ENCODE measurements at regions not wholly inside any gene's neighbourhood (a gene's known extent, or its start where the extent isn't known, plus 50 kb on each side); places are given as distances from the start of the nearest gene placed in this dataset.
A peak's percentile ranks its signal among the peaks of the same experiment; 100 is the strongest.

DNA sequence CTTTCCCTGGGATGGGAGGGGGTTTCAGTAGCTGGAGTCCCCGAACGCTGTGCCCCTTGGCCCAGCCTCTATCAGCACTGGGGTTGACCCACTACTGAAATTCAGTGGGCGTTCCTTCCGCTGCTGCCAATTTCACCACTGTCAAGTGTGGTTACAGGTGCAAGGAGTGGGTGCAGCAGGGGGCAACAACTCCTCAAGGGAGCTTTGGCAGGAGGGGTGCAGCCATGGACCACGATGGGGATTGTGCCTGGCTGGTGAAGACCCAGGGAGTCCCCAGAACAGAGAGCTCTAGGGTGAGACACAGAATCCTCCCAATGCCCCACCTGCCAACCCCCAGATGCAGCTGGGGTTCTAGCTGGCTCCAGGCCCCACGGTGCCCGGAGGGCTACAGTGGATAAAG, 123.5 kb upstream of the SDK2 start:
- Mint-ChIP-seq H3K27ac (no peak overlapping the region), H3K27me3 (ENCODE audit: insufficient read depth, low read depth) (peaks cover 8% of the 10 kb centered on the region), H3K4me3 (no peak overlapping the region), H3K36me3 (no peaks in the 10 kb centered on the region), H3K9me3 (no peaks in the 10 kb centered on the region), H3K4me1 (peaks cover 8% of the 10 kb centered on the region)
- Histone ChIP-seq H3K9ac (no peak overlapping the region), H3K27me3 (no peaks in the 10 kb centered on the region), H3K4me1 (peaks cover 5% of the 10 kb centered on the region), H4K20me1 (ENCODE audit: low read depth) (no peaks in the 10 kb centered on the region), H3K9me3 (ENCODE audit: low read depth) (no peaks in the 10 kb centered on the region), H3K27ac (no peak overlapping the region), H2AFZ (replicated peaks) (no peak overlapping the region), H3K36me3 (no peaks in the 10 kb centered on the region), H3K4me3 (no peak overlapping the region), H3K4me2 (no peak overlapping the region), H3K79me2 (ENCODE audit: low read depth) (no peaks in the 10 kb centered on the region), H3F3A (ENCODE audit: low read depth) (no peaks in the 10 kb centered on the region)
- TF ChIP-seq EZH2 (IDR thresholded peaks at IDR 0.05) (no peak), EZH2phosphoT487 (IDR thresholded peaks at IDR 0.05) (no peak)
- TF ChIP-seq, protein P1, sequence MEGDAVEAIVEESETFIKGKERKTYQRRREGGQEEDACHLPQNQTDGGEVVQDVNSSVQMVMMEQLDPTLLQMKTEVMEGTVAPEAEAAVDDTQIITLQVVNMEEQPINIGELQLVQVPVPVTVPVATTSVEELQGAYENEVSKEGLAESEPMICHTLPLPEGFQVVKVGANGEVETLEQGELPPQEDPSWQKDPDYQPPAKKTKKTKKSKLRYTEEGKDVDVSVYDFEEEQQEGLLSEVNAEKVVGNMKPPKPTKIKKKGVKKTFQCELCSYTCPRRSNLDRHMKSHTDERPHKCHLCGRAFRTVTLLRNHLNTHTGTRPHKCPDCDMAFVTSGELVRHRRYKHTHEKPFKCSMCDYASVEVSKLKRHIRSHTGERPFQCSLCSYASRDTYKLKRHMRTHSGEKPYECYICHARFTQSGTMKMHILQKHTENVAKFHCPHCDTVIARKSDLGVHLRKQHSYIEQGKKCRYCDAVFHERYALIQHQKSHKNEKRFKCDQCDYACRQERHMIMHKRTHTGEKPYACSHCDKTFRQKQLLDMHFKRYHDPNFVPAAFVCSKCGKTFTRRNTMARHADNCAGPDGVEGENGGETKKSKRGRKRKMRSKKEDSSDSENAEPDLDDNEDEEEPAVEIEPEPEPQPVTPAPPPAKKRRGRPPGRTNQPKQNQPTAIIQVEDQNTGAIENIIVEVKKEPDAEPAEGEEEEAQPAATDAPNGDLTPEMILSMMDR (IDR thresholded peaks at IDR 0.05) = no peak
- no peak for DNase-seq (ENCODE audit: low spot score)

DNA sequence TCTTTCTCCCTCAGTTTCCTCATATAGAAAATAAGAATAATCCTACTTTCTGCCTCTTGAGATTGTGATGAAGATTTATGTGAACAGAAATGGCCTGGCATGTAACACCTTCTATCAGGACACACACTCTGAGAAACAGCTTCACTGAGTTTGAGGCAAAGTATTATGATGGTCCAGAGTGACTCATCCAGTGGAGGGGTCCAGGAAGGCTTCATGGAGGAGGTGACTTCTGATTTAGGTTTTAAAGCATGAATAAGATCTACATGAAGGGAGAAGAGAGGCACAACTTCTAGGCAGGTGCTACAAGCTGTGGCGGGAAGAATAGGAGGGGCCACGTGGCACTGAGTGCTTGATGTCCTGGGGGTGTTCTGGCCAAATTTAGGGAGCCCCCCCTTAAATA, 124.4 kb upstream of the SDK2 start:
- TF ChIP-seq, protein P1 (IDR thresholded peaks at IDR 0.05) = no peak
- no peak for TF ChIP-seq EZH2phosphoT487 (IDR thresholded peaks at IDR 0.05)
- no peak for TF ChIP-seq EZH2 (IDR thresholded peaks at IDR 0.05)
- Histone ChIP-seq H3K79me2 (ENCODE audit: low read depth) (no peaks in the 10 kb centered on the region), H3K4me3 (no peak overlapping the region), H3K4me1 (peaks cover 6% of the 10 kb centered on the region), H4K20me1 (ENCODE audit: low read depth) (no peaks in the 10 kb centered on the region), H3K27ac (no peak overlapping the region), H3K9ac (no peak overlapping the region), H2AFZ (replicated peaks) (no peak overlapping the region), H3K27me3 (no peaks in the 10 kb centered on the region), H3K36me3 (no peaks in the 10 kb centered on the region), H3K4me2 (no peak overlapping the region), H3F3A (ENCODE audit: low read depth) (no peaks in the 10 kb centered on the region), H3K9me3 (ENCODE audit: low read depth) (no peaks in the 10 kb centered on the region)
- no peaks in the 10 kb centered on the region for H3K9me3 Mint-ChIP-seq
- peaks cover 15% of the 10 kb centered on the region for H3K4me1 Mint-ChIP-seq
- H3K27me3 Mint-ChIP-seq (ENCODE audit: insufficient read depth, low read depth) = peaks cover 10% of the 10 kb centered on the region
- H3K4me3 Mint-ChIP-seq = no peak overlapping the region
- no peak overlapping the region for H3K27ac Mint-ChIP-seq
- no peak for DNase-seq (ENCODE audit: low spot score)
- no peaks in the 10 kb centered on the region for H3K36me3 Mint-ChIP-seq

- Mint-ChIP-seq H3K36me3 (no peaks in the 10 kb centered on the region), H3K9me3 (peaks cover under 1% of the 10 kb centered on the region), H3K4me3 (no peak overlapping the region), H3K4me1 (peaks cover 16% of the 10 kb centered on the region), H3K27ac (peak overlapping the region; percentile 35), H3K27me3 (ENCODE audit: insufficient read depth, low read depth) (peaks cover 10% of the 10 kb centered on the region)
- Histone ChIP-seq H4K20me1 (ENCODE audit: low read depth) (no peaks in the 10 kb centered on the region), H3K4me2 (no peak overlapping the region), H3K9me3 (ENCODE audit: low read depth) (no peaks in the 10 kb centered on the region), H3K79me2 (ENCODE audit: low read depth) (no peaks in the 10 kb centered on the region), H3K36me3 (no peaks in the 10 kb centered on the region), H3F3A (ENCODE audit: low read depth) (no peaks in the 10 kb centered on the region), H3K4me1 (peaks cover 6% of the 10 kb centered on the region), H3K27me3 (no peaks in the 10 kb centered on the region), H2AFZ (replicated peaks) (no peak overlapping the region), H3K4me3 (no peak overlapping the region), H3K9ac (no peak overlapping the region), H3K27ac (no peak overlapping the region)
- no peak for DNase-seq (ENCODE audit: low spot score)
- TF ChIP-seq EZH2phosphoT487 (IDR thresholded peaks at IDR 0.05) (no peak), EZH2 (IDR thresholded peaks at IDR 0.05) (no peak)
- TF ChIP-seq, protein P1 (IDR thresholded peaks at IDR 0.05) = no peak
Observed at GRCh38 chr17:73769479-73769878, 125.2 kb upstream of the SDK2 start.

Measured in neural progenitor cell (in vitro differentiated cells).